Smooth muscle cell (in vitro differentiated cells): ENCODE measurements at regions not wholly inside any gene's neighbourhood (a gene's known extent, or its start where the extent isn't known, plus 50 kb on each side); places are given as distances from the start of the nearest gene placed in this dataset.

ENCODE experiments used
- DNase-seq: peaks from one replicate; lab custom pipeline; 2025; ENCODE audit not compliant: unreplicated experiment; lab: John Stamatoyannopoulos, UW
- H2AFZ ChIP-seq: fragments of 200-600 bp; sonication (generic); 2 replicates; pipeline ENCODE4 v1.6.0; 2016; ENCODE audit warnings: antibody characterized with exemption, low read depth, mild to moderate bottlenecking
- H3F3A ChIP-seq: fragments of 200-600 bp; sonication (generic); 2 replicates; pipeline ENCODE4 v1.6.0; 2017; ENCODE audit warnings: antibody characterized with exemption, low read depth
- H3K27ac ChIP-seq: fragments of 200-600 bp; sonication (generic); 2 replicates; pipeline ENCODE4 v1.5.1; 2016; ENCODE audit warnings: low read depth, mild to moderate bottlenecking
- H3K27me3 ChIP-seq: fragments of 200-600 bp; sonication (generic); 2 replicates; pipeline ENCODE4 v1.6.1; 2016; ENCODE audit warnings: low read depth, mild to moderate bottlenecking
- H3K36me3 ChIP-seq: fragments of 200-600 bp; sonication (generic); 2 replicates; pipeline ENCODE4 v1.5.1; 2016; ENCODE audit warnings: low read depth
- H3K4me1 ChIP-seq: fragments of 200-600 bp; sonication (generic); 2 replicates; pipeline ENCODE4 v1.5.1; 2016; ENCODE audit warnings: low read depth
- H3K4me2 ChIP-seq: fragments of 200-600 bp; sonication (generic); 2 replicates; pipeline ENCODE4 v1.6.0; 2016; ENCODE audit warnings: mild to moderate bottlenecking
- H3K4me3 ChIP-seq: fragments of 200-600 bp; sonication (generic); 2 replicates; pipeline ENCODE4 v1.5.1; 2016; ENCODE audit warnings: mild to moderate bottlenecking
- H3K79me2 ChIP-seq: fragments of 200-600 bp; sonication (generic); 2 replicates; pipeline ENCODE4 v1.6.0; 2016; ENCODE audit warnings: low read depth, mild to moderate bottlenecking
- H3K9ac ChIP-seq: fragments of 200-600 bp; sonication (generic); 2 replicates; pipeline ENCODE4 v1.6.0; 2016; ENCODE audit warnings: low read depth
- H3K9me3 ChIP-seq: fragments of 200-600 bp; sonication (generic); replicated peaks from 2 replicates; pipeline ENCODE4 v1.5.1; 2016; ENCODE audit warnings: low read depth
- H4K20me1 ChIP-seq: fragments of 200-600 bp; sonication (generic); 2 replicates; pipeline ENCODE4 v1.6.0; 2016; ENCODE audit warnings: low read depth
- WGBS: methylation state at CpG from one replicate; pipeline ENCODE4 v1.1.7; 2016; ENCODE audit warnings: low lambda C conversion rate; 5-methylcytosine and 5-hydroxymethylcytosine counted together
- TF ChIP-seq, protein P1 (sequence below): fragments of 200-600 bp; sonication (generic); IDR thresholded peaks from 2 replicates; pipeline ENCODE4 v1.5.1; 2017; ENCODE audit warnings: borderline replicate concordance, mild to moderate bottlenecking, antibody characterized with exemption; ENCODE audit not compliant: insufficient read depth, poor library complexity, severe bottlenecking

GRCh38 chr21:35850029-35850428 lies 210.3 kb downstream of the SETD4 start:
- no peak for DNase-seq
- Histone ChIP-seq H3K4me2 (peak overlapping the region; percentile 59), H3K27me3 (no peaks in the 10 kb centered on the region), H3F3A (no peaks in the 10 kb centered on the region), H3K27ac (peak overlapping the region; percentile 72), H3K4me3 (no peak overlapping the region), H2AFZ (peak overlapping the region; percentile 28), H3K9ac (no peak overlapping the region), H3K4me1 (no peaks in the 10 kb centered on the region), H3K36me3 (no peaks in the 10 kb centered on the region), H3K9me3 (no peaks in the 10 kb centered on the region), H4K20me1 (no peaks in the 10 kb centered on the region), H3K79me2 (no peaks in the 10 kb centered on the region)
- 47% methylated on average over 5 of the region's 5 CpGs for WGBS
- TF ChIP-seq, protein P1, sequence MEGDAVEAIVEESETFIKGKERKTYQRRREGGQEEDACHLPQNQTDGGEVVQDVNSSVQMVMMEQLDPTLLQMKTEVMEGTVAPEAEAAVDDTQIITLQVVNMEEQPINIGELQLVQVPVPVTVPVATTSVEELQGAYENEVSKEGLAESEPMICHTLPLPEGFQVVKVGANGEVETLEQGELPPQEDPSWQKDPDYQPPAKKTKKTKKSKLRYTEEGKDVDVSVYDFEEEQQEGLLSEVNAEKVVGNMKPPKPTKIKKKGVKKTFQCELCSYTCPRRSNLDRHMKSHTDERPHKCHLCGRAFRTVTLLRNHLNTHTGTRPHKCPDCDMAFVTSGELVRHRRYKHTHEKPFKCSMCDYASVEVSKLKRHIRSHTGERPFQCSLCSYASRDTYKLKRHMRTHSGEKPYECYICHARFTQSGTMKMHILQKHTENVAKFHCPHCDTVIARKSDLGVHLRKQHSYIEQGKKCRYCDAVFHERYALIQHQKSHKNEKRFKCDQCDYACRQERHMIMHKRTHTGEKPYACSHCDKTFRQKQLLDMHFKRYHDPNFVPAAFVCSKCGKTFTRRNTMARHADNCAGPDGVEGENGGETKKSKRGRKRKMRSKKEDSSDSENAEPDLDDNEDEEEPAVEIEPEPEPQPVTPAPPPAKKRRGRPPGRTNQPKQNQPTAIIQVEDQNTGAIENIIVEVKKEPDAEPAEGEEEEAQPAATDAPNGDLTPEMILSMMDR, result no peak

DNA sequence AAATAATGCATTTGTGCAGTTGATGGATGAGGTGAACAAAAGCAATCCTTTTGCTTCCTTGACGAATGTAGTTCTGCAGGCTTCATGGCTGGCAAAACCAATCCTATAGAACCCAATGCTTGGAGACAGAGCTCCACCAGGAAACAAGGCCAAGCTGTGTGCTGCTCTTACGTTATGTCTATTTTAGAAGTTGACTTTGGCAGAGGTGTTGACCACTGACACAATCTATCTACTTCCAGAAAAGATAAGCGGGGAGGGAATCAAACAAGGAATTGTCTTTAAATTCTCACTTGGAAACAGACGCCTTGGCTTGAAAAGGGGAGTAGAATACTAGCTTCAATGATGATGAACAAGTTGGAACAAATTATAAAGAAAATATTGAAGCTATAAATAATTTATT lies 211.2 kb downstream of the SETD4 start:
- Histone ChIP-seq H3K4me2 (no peak overlapping the region), H3K9ac (no peak overlapping the region), H2AFZ (no peak overlapping the region), H3F3A (no peaks in the 10 kb centered on the region), H3K36me3 (no peaks in the 10 kb centered on the region), H3K9me3 (no peaks in the 10 kb centered on the region), H4K20me1 (no peaks in the 10 kb centered on the region), H3K79me2 (no peaks in the 10 kb centered on the region), H3K4me1 (no peaks in the 10 kb centered on the region), H3K27me3 (no peaks in the 10 kb centered on the region), H3K27ac (peak overlapping the region; percentile 72), H3K4me3 (no peak overlapping the region)
- DNase-seq, result no peak
- TF ChIP-seq, protein P1, result no peak
- 87% methylated on average over 4 of the region's 4 CpGs for WGBS

DNA sequence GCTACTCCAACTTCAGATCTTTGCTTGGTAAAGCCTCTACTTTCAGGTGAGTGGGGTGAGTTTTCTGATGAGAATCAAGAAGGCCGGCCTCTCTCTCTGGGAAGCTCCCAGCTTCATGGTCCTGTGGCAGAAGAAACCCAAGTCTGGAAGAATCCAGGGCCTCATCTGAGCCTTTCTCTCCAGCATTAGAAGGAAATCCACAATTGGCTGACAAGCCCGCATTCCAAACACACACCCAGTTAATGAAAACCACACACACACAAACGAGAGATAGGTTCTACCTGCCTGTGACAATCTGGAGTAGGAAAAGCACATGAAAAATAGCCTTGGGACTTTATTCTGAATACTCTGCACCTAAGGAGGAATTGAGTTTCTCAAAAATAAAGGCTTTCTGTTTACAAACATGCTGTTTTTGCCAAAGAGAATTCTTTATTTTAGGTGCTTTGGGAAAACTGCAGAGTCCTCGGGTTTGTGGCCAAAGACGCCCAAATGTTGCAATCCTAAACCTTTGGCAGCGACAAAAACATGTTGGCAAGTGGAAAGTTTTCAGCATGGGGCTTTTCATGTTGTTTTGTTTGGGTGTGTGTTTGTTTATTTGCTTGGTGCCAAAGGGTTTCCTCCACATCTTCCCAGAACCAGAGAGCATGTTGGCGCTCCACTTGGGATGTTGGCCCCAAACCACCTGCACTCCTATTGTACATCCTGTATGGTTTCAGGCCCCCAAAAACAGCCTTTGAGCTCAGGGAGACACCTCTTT lies 216.2 kb downstream of the SETD4 start:
- no peaks in the 10 kb centered on the region for H3K9me3 ChIP-seq
- no peaks in the 10 kb centered on the region for H3K79me2 ChIP-seq
- TF ChIP-seq, protein P1, result no peak
- H4K20me1 ChIP-seq, result no peaks in the 10 kb centered on the region
- H3K4me2 ChIP-seq, result no peak overlapping the region
- no peaks in the 10 kb centered on the region for H3K27me3 ChIP-seq
- no peak for DNase-seq
- no peaks in the 10 kb centered on the region for H3K4me1 ChIP-seq
- H3K4me3 ChIP-seq, result no peak overlapping the region
- H3K36me3 ChIP-seq, result no peaks in the 10 kb centered on the region
- H3F3A ChIP-seq, result no peaks in the 10 kb centered on the region
- H3K27ac ChIP-seq, result no peak overlapping the region
- whole genome bisulfite sequencing, result 88% methylated on average over 7 of the region's 7 CpGs
- H2AFZ ChIP-seq, result no peak overlapping the region
- H3K9ac ChIP-seq, result no peak overlapping the region

DNA sequence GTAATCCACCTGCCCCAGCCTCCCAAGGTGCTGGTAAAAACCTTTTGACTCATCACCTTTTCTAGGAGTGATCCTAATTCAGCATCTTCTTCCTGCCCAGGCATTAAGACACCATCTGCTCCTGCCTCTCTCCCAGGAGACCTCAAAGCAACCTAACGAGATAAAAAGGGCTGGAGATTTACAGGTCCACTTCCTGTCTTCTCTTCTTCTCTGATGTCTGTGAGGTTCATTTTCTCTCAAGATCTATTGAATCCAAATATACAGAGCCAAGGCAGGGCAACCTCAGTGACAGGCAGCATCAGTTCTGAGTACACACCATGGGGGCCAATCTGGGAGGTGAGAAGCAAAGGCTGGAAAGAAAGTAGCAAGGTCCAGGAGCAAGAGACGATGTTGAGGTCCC lies 219.4 kb downstream of the SETD4 start:
- 80% methylated on average over 2 of the region's 2 CpGs for WGBS

More for the DNA sequence above, 219.4 kb downstream of the SETD4 start:
- TF ChIP-seq, protein P1, result no peak
- Histone ChIP-seq H2AFZ (no peak overlapping the region), H3K36me3 (no peaks in the 10 kb centered on the region), H3K27ac (no peak overlapping the region), H4K20me1 (no peaks in the 10 kb centered on the region), H3K4me3 (no peak overlapping the region), H3K27me3 (no peaks in the 10 kb centered on the region), H3F3A (no peaks in the 10 kb centered on the region), H3K9ac (no peak overlapping the region), H3K9me3 (no peaks in the 10 kb centered on the region), H3K4me1 (no peaks in the 10 kb centered on the region), H3K79me2 (no peaks in the 10 kb centered on the region), H3K4me2 (no peak overlapping the region)
- no peak for DNase-seq
